Thoracic aorta (tissue), 2 donors: ENCODE measurements at regions not wholly inside any gene's neighbourhood (a gene's known extent, or its start where the extent isn't known, plus 50 kb on each side); places are given as distances from the start of the nearest gene placed in this dataset.
"Not testable (repeated sequence)": the region's sequence is repeated elsewhere in the genome, so short reads cannot be mapped to it uniquely, and the experiment has no call there.

Experiments used
- ATAC-seq: fragments of 150-250 bp; one replicate; pipeline ENCODE4 v1.8.0; 2017; ENCODE audit warnings: low read depth; ENCODE audit not compliant: insufficient number of reproducible peaks, low FRiP score
- DNase-seq: peaks from one replicate; pipeline ENCODE4 v3.0.0-alpha.2; 2020; ENCODE audit warnings: low spot score
- H3K27ac ChIP-seq, 2 donors: fragments of 200-600 bp; sonication (generic); 1 replicate in 1 of 2; 2 replicates in 1 of 2; pipeline ENCODE4 v1.5.1; 2016; ENCODE audit warnings: mild to moderate bottlenecking in 2 of 2, moderate library complexity in 2 of 2
- H3K27me3 ChIP-seq: fragments of 200-600 bp; sonication (generic); replicated peaks from 2 replicates; pipeline ENCODE4 v1.6.0; 2016; ENCODE audit warnings: mild to moderate bottlenecking; ENCODE audit not compliant: insufficient read depth
- H3K36me3 ChIP-seq: fragments of 200-600 bp; sonication (generic); one replicate; pipeline ENCODE4 v1.5.1; 2016
- H3K4me1 ChIP-seq, 2 donors: fragments of 200-600 bp; sonication (generic); 1 replicate in 1 of 2; 2 replicates in 1 of 2; pipeline versions ENCODE4 v1.5.1 to v1.6.0; 2016; ENCODE audit warnings: low read depth in 2 of 2, mild to moderate bottlenecking in 1 of 2; ENCODE audit not compliant: control insufficient read depth in 1 of 2
- H3K4me3 ChIP-seq: fragments of 200-600 bp; sonication (generic); 2 replicates; pipeline ENCODE4 v1.5.1; 2016; ENCODE audit warnings: mild to moderate bottlenecking
- H3K9me3 ChIP-seq: fragments of 200-600 bp; sonication (generic); 2 replicates; pipeline ENCODE4 v1.5.1; 2016

DNA sequence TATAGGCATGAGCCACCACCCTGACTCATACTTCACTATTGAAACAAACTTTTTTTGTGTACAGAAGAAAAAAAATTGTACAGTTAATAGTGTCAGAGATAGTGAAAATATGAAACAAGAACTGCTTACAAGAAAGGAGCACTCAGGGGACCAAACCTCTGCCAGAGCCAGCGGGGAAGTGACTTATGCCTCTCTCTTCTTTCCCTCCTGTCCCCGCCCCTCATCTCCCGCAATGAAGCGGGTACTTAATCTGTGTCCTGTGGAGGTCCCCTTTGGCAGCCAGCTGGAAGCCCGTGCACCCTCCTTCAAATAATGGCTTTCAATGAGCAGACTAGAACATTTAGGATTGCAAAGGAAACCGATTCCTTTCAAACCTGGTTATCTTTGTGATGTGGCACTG lies 51.5 kb downstream of the PPIAL4A start:
- H3K27ac ChIP-seq, H3K36me3 ChIP-seq, ATAC-seq: not testable (repeated sequence)

DNA sequence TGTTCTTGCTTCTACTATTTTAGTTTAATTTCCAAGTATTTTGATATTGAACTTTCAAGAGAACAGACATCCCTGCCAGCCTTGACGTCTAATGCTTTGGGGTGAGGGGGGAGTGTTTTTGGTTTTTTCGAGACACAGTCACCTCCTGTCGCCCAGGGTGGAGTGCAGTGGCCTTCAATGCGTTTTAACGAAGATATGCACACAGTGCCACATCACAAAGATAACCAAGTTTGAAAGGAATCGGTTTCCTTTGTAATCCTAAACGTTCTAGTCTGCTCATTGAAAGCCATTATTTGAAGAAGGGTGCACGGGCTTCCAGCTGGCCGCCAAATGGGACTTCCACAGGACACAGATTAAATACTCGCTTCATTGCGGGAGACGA lies 52.3 kb downstream of the PPIAL4A start:
- DNase-seq, H3K9me3 ChIP-seq, H3K36me3 ChIP-seq, H3K4me1 ChIP-seq, H3K27me3 ChIP-seq, ATAC-seq: not testable (repeated sequence)
- H3K4me3 ChIP-seq, result peak overlapping the region; percentile 73
- H3K27ac ChIP-seq, result peak overlapping the region in 1 of 2 donors; percentile 57

More for the DNA sequence above, 51.5 kb downstream of the PPIAL4A start:
- DNase-seq, H3K9me3 ChIP-seq, H3K4me1 ChIP-seq, H3K4me3 ChIP-seq, H3K27me3 ChIP-seq: not testable (repeated sequence)

DNA sequence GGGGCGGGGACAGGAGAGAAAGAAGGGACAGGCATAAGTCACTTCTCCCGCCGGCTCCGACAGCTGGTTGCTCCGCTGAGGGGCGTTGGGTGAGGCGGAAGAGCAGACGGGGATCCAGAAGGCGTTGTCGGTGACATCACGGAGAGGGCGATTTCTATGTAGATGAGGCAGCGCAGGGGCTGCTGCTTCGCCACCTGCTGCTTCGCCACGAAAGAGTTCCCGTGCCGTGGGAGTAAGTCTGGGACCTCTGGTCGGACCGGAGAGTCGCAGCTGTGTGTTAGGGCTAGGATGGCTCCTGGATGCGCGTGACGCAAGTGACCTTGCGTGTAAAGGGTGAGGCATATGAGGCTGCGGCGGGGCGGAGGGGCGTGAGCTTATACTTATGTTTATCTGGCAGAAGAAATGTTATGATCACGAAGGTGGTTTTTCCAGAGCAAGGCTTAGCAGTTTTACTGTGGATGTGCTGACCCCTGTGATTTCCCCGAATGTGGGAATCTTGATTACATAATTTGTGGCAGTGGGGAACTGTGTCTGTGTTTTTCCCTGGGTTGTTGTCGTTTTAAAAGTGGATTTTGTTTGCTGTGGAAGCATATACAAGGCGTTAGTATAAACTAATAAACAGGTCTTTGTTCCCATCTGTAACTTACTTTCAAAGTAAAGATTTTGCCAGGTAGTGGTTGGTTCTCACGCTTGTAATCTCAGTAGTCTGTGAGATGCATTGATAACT lies 52.8 kb downstream of the PPIAL4A start:
- DNase-seq (peak; percentile 14), ATAC-seq (peak; percentile 60)
- Histone ChIP-seq H3K27ac (peak overlapping the region in 1 of 2 donors; percentile 57), H3K4me3 (peak overlapping the region; percentile 73)
- not testable (repeated sequence) for H3K9me3 ChIP-seq, H3K27me3 ChIP-seq, H3K36me3 ChIP-seq, H3K4me1 ChIP-seq

GRCh38 chr1:120942945-120943319 lies 53.4 kb downstream of the PPIAL4A start:
- not testable (repeated sequence) for H3K4me1 ChIP-seq, H3K27me3 ChIP-seq, H3K27ac ChIP-seq, H3K36me3 ChIP-seq, H3K9me3 ChIP-seq, H3K4me3 ChIP-seq, DNase-seq, ATAC-seq

DNA sequence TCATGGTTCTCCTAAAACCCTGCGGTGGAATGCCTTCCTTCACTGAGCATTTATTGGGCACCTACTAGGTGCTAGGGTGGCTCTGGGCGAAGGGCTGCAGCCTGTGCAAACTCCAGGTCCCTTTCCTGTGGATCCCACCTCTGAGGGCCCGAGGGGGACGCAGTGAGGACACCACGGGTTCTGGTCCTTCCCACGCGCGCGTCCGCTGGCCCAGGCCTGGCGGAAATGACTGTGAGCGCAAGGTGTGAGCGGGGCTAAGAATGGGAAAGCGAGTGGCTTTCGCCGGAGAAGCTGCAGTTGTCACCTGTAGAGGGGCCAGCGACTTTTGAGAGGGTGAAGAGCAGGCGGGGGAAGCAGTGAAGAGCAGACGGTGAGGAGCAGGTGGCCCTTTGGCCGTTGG lies 55.1 kb downstream of the PPIAL4A start:
- DNase-seq, H3K27me3 ChIP-seq, ATAC-seq, H3K9me3 ChIP-seq, H3K4me1 ChIP-seq, H3K36me3 ChIP-seq, H3K27ac ChIP-seq, H3K4me3 ChIP-seq: not testable (repeated sequence)

GRCh38 chr1:120945122-120945521 lies 55.6 kb downstream of the PPIAL4A start:
- not testable (repeated sequence) for H3K27ac ChIP-seq, H3K4me3 ChIP-seq, DNase-seq, H3K4me1 ChIP-seq, ATAC-seq, H3K36me3 ChIP-seq, H3K27me3 ChIP-seq, H3K9me3 ChIP-seq

- not testable (repeated sequence) for H3K4me3 ChIP-seq, ATAC-seq, DNase-seq, H3K9me3 ChIP-seq, H3K27me3 ChIP-seq, H3K4me1 ChIP-seq, H3K27ac ChIP-seq, H3K36me3 ChIP-seq
Observed at GRCh38 chr1:120947114-120947513, 57.5 kb downstream of the PPIAL4A start.

GRCh38 chr1:120949724-120950123 lies 60.2 kb downstream of the PPIAL4A start:
- not testable (repeated sequence) for ATAC-seq, H3K36me3 ChIP-seq, H3K4me3 ChIP-seq, H3K4me1 ChIP-seq, H3K27ac ChIP-seq, H3K27me3 ChIP-seq, H3K9me3 ChIP-seq, DNase-seq

GRCh38 chr1:120950633-120951032 lies 61.1 kb downstream of the PPIAL4A start:
- ATAC-seq, H3K27me3 ChIP-seq, H3K9me3 ChIP-seq, H3K27ac ChIP-seq, H3K4me1 ChIP-seq, H3K4me3 ChIP-seq, H3K36me3 ChIP-seq, DNase-seq: not testable (repeated sequence)

DNA sequence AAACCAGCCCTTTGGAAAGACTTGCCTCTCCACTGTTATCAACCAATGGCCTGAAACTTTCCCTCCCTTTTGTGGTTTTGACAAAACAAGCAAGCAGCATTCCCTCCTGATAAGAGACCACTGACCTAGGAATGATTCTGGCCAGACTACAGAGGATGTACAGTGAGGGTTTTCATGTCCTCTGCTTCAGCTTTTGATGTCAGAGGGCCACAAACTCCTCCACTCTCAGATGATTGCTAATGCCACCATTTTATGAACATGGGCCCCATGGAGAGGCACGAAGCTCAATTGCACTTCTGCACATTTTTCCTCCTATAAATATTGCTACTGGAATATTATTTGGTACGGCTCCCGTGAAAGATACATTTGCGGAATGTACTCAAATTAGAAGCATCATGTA lies 61.5 kb downstream of the PPIAL4A start:
- not testable (repeated sequence) for H3K4me3 ChIP-seq, H3K27me3 ChIP-seq, ATAC-seq, H3K9me3 ChIP-seq, H3K27ac ChIP-seq, H3K4me1 ChIP-seq, H3K36me3 ChIP-seq, DNase-seq

GRCh38 chr1:120952207-120952870 lies 62.8 kb downstream of the PPIAL4A start:
- H3K4me1 ChIP-seq, ATAC-seq, H3K36me3 ChIP-seq, H3K27ac ChIP-seq, H3K9me3 ChIP-seq, DNase-seq, H3K4me3 ChIP-seq, H3K27me3 ChIP-seq: not testable (repeated sequence)

DNA sequence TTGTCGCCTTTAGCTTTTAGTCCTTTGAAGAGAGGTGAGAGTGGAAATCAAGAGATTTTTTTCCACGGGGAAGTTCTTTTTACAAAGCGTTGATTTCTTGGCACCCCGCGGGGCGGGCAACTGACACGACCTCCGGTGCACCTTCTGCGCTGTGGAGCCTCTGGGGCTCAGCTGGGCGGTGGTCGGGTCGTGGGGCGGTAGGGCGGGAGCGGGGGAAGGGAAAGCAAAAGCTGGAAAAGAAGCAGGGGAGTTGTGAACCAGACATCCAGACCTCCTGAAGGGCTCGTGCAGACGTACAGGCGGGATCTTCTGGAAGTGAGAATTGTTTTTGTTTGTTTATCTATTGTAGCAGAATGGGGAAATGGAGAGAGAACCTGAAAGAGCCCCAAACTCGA lies 63.3 kb downstream of the PPIAL4A start:
- H3K4me3 ChIP-seq, H3K27me3 ChIP-seq, H3K9me3 ChIP-seq, H3K36me3 ChIP-seq, H3K27ac ChIP-seq, DNase-seq, H3K4me1 ChIP-seq, ATAC-seq: not testable (repeated sequence)
